Urinary bladder (tissue), 3 donors: ENCODE measurements at regions not wholly inside any gene's neighbourhood (a gene's known extent, or its start where the extent isn't known, plus 50 kb on each side); places are given as distances from the start of the nearest gene placed in this dataset.

Experiments used
- DNase-seq: peaks from one replicate; pipeline ENCODE4 v3.0.0-alpha.2; 2015; ENCODE audit errors: extremely low spot score
- H3K27ac ChIP-seq: one replicate; pipeline ENCODE4 v1.5.1; 2013; ENCODE audit warnings: low read depth, mild to moderate bottlenecking, moderate library complexity
- H3K36me3 ChIP-seq: one replicate; pipeline ENCODE4 v1.6.1; 2013; ENCODE audit warnings: mild to moderate bottlenecking, moderate library complexity; ENCODE audit not compliant: insufficient read depth
- H3K4me1 ChIP-seq: one replicate; pipeline ENCODE4 v1.6.1; 2013; ENCODE audit warnings: mild to moderate bottlenecking, moderate library complexity; ENCODE audit not compliant: insufficient read depth
- H3K4me3 ChIP-seq: one replicate; pipeline ENCODE4 v1.5.1; 2013; ENCODE audit warnings: low read depth, low read length
- WGBS: extraction: QIAGEN DNeasy Blood & Tissue Kit; methylation state at CpG from one replicate; pipeline ENCODE4 v1.1.7; 2013; 5-methylcytosine and 5-hydroxymethylcytosine counted together
- donor health status: healthy with polysubstance abuse.
- donor health status: healthy.

- DNase-seq: no peak
- Histone ChIP-seq H3K4me1 (no peaks in the 10 kb centered on the region), H3K36me3 (no peaks in the 10 kb centered on the region), H3K4me3 (no peak overlapping the region), H3K27ac (no peak overlapping the region)
- WGBS: 64% methylated on average over 5 of the region's 5 CpGs
Measured at GRCh38 chr11:10938650-10939387, 81.0 kb upstream of the ZBED5 start.

GRCh38 chr11:10938231-10938630 lies 80.4 kb upstream of the ZBED5 start:
- Histone ChIP-seq H3K4me1 (no peaks in the 10 kb centered on the region), H3K4me3 (no peak overlapping the region), H3K27ac (no peak overlapping the region), H3K36me3 (no peaks in the 10 kb centered on the region)
- no peak for DNase-seq
- 97% methylated on average over 5 of the region's 5 CpGs for WGBS

- WGBS: 59% methylated on average over 1 of the region's 1 CpG
- no peak for DNase-seq
- H3K27ac ChIP-seq: no peak overlapping the region
- H3K36me3 ChIP-seq: no peaks in the 10 kb centered on the region
- no peak overlapping the region for H3K4me3 ChIP-seq
- H3K4me1 ChIP-seq: no peaks in the 10 kb centered on the region
Measured at GRCh38 chr11:10937385-10937771, 79.5 kb upstream of the ZBED5 start.

- no peak overlapping the region for H3K27ac ChIP-seq
Measured at GRCh38 chr11:10936626-10937384, 79.0 kb upstream of the ZBED5 start.

GRCh38 chr11:10935015-10935559 lies 77.2 kb upstream of the ZBED5 start:
- Histone ChIP-seq H3K27ac (no peak overlapping the region), H3K36me3 (no peaks in the 10 kb centered on the region), H3K4me1 (no peaks in the 10 kb centered on the region), H3K4me3 (no peak overlapping the region)
- no peak for DNase-seq
- WGBS: 86% methylated on average over 7 of the region's 7 CpGs

More at GRCh38 chr11:10936626-10937384, 79.0 kb upstream of the ZBED5 start:
- no peak for DNase-seq
- Histone ChIP-seq H3K4me1 (no peaks in the 10 kb centered on the region), H3K36me3 (no peaks in the 10 kb centered on the region), H3K4me3 (no peak overlapping the region)
- WGBS: 96% methylated on average over 5 of the region's 5 CpGs

- 13% methylated on average over 9 of the region's 9 CpGs for WGBS
- no peak for DNase-seq
- no peak overlapping the region for H3K4me3 ChIP-seq
- H3K27ac ChIP-seq: peak overlapping the region; percentile 4
- H3K36me3 ChIP-seq: no peaks in the 10 kb centered on the region
- no peaks in the 10 kb centered on the region for H3K4me1 ChIP-seq
Measured at GRCh38 chr11:10934293-10934860, 76.5 kb upstream of the ZBED5 start.

- H3K27ac ChIP-seq: peak overlapping the region; percentile 4
- WGBS: 6% methylated on average over 20 of the region's 20 CpGs
- peak; percentile 93 for DNase-seq
- H3K4me1 ChIP-seq: no peaks in the 10 kb centered on the region
- H3K36me3 ChIP-seq: no peaks in the 10 kb centered on the region
- H3K4me3 ChIP-seq: no peak overlapping the region
Measured at GRCh38 chr11:10933455-10934292, 75.8 kb upstream of the ZBED5 start.

- no peak for DNase-seq
- 85% methylated on average over 5 of the region's 5 CpGs for whole genome bisulfite sequencing
- Histone ChIP-seq H3K27ac (no peak overlapping the region), H3K4me1 (no peaks in the 10 kb centered on the region), H3K36me3 (no peaks in the 10 kb centered on the region), H3K4me3 (no peak overlapping the region)
Measured at GRCh38 chr11:10932976-10933375, 75.1 kb upstream of the ZBED5 start.

GRCh38 chr11:10931761-10932670 lies 74.2 kb upstream of the ZBED5 start:
- DNase-seq: no peak
- Histone ChIP-seq H3K36me3 (no peaks in the 10 kb centered on the region), H3K27ac (peak overlapping the region; percentile 96), H3K4me3 (peak overlapping the region; percentile 53), H3K4me1 (no peaks in the 10 kb centered on the region)
- 23% methylated on average over 14 of the region's 14 CpGs for whole genome bisulfite sequencing

- Histone ChIP-seq H3K4me3 (peak overlapping the region; percentile 53), H3K36me3 (no peaks in the 10 kb centered on the region), H3K4me1 (no peaks in the 10 kb centered on the region), H3K27ac (peak overlapping the region; percentile 96)
- under 1% methylated on average over 69 of the region's 69 CpGs for WGBS
- peak; percentile 83 for DNase-seq
Measured at GRCh38 chr11:10930972-10931760, 73.3 kb upstream of the ZBED5 start.

- peak overlapping the region; percentile 96 for H3K27ac ChIP-seq
- H3K4me1 ChIP-seq: no peaks in the 10 kb centered on the region
- H3K36me3 ChIP-seq: no peaks in the 10 kb centered on the region
- H3K4me3 ChIP-seq: peak overlapping the region; percentile 53
- DNase-seq: no peak
- 4% methylated on average over 35 of the region's 35 CpGs for WGBS
Measured at GRCh38 chr11:10930224-10930971, 72.5 kb upstream of the ZBED5 start.
